GM12878 (cell line): ENCODE measurements at regions not wholly inside any gene's neighbourhood (a gene's known extent, or its start where the extent isn't known, plus 50 kb on each side); places are given as distances from the start of the nearest gene placed in this dataset.

ENCODE experiments used
- ATAC-seq: fragments of 200-7000 bp; cut with Tn5 transposase; 3 replicates; pipeline ENCODE4 v1.9.1; 2020; ENCODE audit warnings: mild to moderate bottlenecking, moderate library complexity
- BruUV-seq: library from RNA; stranded (reverse); fragments of 400-500 nt; replicated peaks from 2 replicates; lab custom pipeline; 2021; lab: Mats Ljungman, UMichigan
- CTCF ChIA-PET: fragments of 300-600 bp; sonication (Branson Sonifier 250); formaldehyde crosslinking; extraction: SDS; loops from one replicate; lab custom pipeline; 2021; ENCODE audit warnings: inconsistent platforms; lab: Yijun Ruan, JAX
- POLR2A ChIA-PET: fragments of 350-600 bp; formaldehyde crosslinking; extraction: SDS; loops from one replicate; lab custom pipeline; 2021; ENCODE audit warnings: inconsistent platforms; lab: Charles Lee
- RAD21 ChIA-PET: fragments of 300-600 bp; sonication (Branson Sonifier 250); formaldehyde crosslinking; loops from one replicate; lab custom pipeline; 2023; ENCODE audit warnings: antibody characterized with exemption; ENCODE audit not compliant: unreplicated experiment; lab: Charles Lee
- SMC1A ChIA-PET: fragments of 300-600 bp; sonication (Branson Sonifier 250); formaldehyde crosslinking; loops from one replicate; lab custom pipeline; 2023; ENCODE audit not compliant: unreplicated experiment, uncharacterized antibody; lab: Charles Lee
- DNase-seq: peaks from one replicate; pipeline ENCODE4 v3.0.0-alpha.2; 2011; ENCODE audit warnings: low read depth, low spot score
- FAIRE-seq: peaks from 3 replicates; lab custom pipeline; 2011; peaks lifted over from hg19 to GRCh38; lab: Jason Lieb, UNC
- H2AFZ ChIP-seq: 2 replicates; pipeline ENCODE4 v1.6.0; 2011; ENCODE audit warnings: low read depth, low read length, control low read depth; ENCODE audit not compliant: control insufficient read depth
- H3K27ac ChIP-seq: 2 replicates; pipeline ENCODE4 v1.5.1; 2011; ENCODE audit warnings: control low read depth; ENCODE audit not compliant: control insufficient read depth, insufficient read depth
- H3K27me3 ChIP-seq, 2 experiments: replicated peaks in 1 of 2; 2 replicates each; pipeline versions ENCODE4 v1.6.0 to v1.6.1; 2011; ENCODE audit warnings: low read length in 1 of 2; ENCODE audit not compliant: control insufficient read depth in 2 of 2, insufficient read depth in 2 of 2
- H3K36me3 ChIP-seq, 2 experiments: 2 replicates each; pipeline ENCODE4 v1.5.1; 2011; ENCODE audit warnings: low read length in 1 of 2; ENCODE audit not compliant: control insufficient read depth in 2 of 2, insufficient read depth in 2 of 2
- H3K4me1 ChIP-seq: 2 replicates; pipeline ENCODE4 v1.6.1; 2011; ENCODE audit warnings: mild to moderate bottlenecking, low read length, moderate library complexity, mixed read lengths; ENCODE audit not compliant: control insufficient read depth, insufficient read depth
- H3K4me2 ChIP-seq: 2 replicates; pipeline ENCODE4 v1.6.0; 2011; ENCODE audit warnings: control low read depth; ENCODE audit not compliant: control insufficient read depth, insufficient read depth
- H3K4me3 ChIP-seq: fragments of 200-600 bp; sonication (generic); 2 replicates; pipeline ENCODE4 v1.5.1; 2016
- H3K79me2 ChIP-seq: 2 replicates; pipeline ENCODE4 v1.6.0; 2011; ENCODE audit warnings: low read length; ENCODE audit not compliant: control insufficient read depth, insufficient read depth
- H3K9ac ChIP-seq: 2 replicates; pipeline ENCODE4 v1.8.0; 2011; ENCODE audit warnings: low read length, control low read depth, mixed read lengths; ENCODE audit not compliant: control insufficient read depth, insufficient read depth
- H3K9me3 ChIP-seq: replicated peaks from 3 replicates; pipeline ENCODE4 v1.5.1; 2011; ENCODE audit warnings: mild to moderate bottlenecking, low read length; ENCODE audit not compliant: control insufficient read depth, insufficient read depth
- H4K20me1 ChIP-seq: 2 replicates; pipeline ENCODE4 v1.6.0; 2011; ENCODE audit not compliant: control insufficient read depth, insufficient read depth
- BCL11A ChIP-seq: IDR thresholded peaks from 2 replicates; pipeline ENCODE4 v1.6.1; 2011; ENCODE audit warnings: low read depth, low read length
- BRCA1 ChIP-seq: IDR thresholded peaks from 2 replicates; pipeline ENCODE4 v1.6.1; 2011; ENCODE audit warnings: low read depth, low read length, improper control_type of control experiment
- CHD2 ChIP-seq: IDR thresholded peaks from 2 replicates; pipeline ENCODE4 v1.6.1; 2011; ENCODE audit warnings: low read depth, low read length, improper control_type of control experiment, borderline replicate concordance
- CREB1 ChIP-seq: IDR thresholded peaks from 2 replicates; pipeline ENCODE4 v1.6.1; 2012; ENCODE audit warnings: low read depth, mild to moderate bottlenecking, inconsistent platforms
- CUX1 ChIP-seq: IDR thresholded peaks from 2 replicates; pipeline ENCODE4 v1.6.1; 2012; ENCODE audit warnings: improper control_type of control experiment, low read depth, low read length; ENCODE audit not compliant: insufficient replicate concordance
- HDAC6 ChIP-seq: fragments of 200-600 bp; sonication (generic); IDR thresholded peaks from one replicate; pipeline ENCODE4 v1.8.0; 2017; ENCODE audit warnings: antibody characterized with exemption; ENCODE audit not compliant: unreplicated experiment
- IRF3 ChIP-seq: fragments of 450-650 bp; IDR thresholded peaks from 2 replicates; pipeline ENCODE4 v1.6.1; 2014; ENCODE audit warnings: mild to moderate bottlenecking
- LARP7 ChIP-seq: fragments of 450-650 bp; IDR thresholded peaks from 2 replicates; pipeline ENCODE4 v1.6.1; 2017; ENCODE audit warnings: mild to moderate bottlenecking
- MTA3 ChIP-seq: IDR thresholded peaks from 2 replicates; pipeline ENCODE4 v1.6.1; 2012; ENCODE audit warnings: low read length, inconsistent platforms, borderline replicate concordance
- NR2C2 ChIP-seq: IDR thresholded peaks from 2 replicates; pipeline ENCODE4 v1.6.1; 2011; ENCODE audit warnings: borderline replicate concordance, low read depth; ENCODE audit not compliant: control insufficient read depth, insufficient read length
- ZNF207 ChIP-seq: fragments of 450-650 bp; IDR thresholded peaks from 2 replicates; pipeline ENCODE4 v1.6.1; 2014; ENCODE audit warnings: antibody characterized with exemption, mild to moderate bottlenecking, borderline replicate concordance
- ZNF687 ChIP-seq: fragments of 450-650 bp; IDR thresholded peaks from 2 replicates; pipeline ENCODE4 v1.6.1; 2017; ENCODE audit warnings: mild to moderate bottlenecking, moderate library complexity
- WGBS: methylation state at CpG from one replicate; pipeline ENCODE4 v1.1.6; 2016; ENCODE audit warnings: low lambda C conversion rate; ENCODE audit not compliant: insufficient replicate concordance, insufficient coverage; ENCODE audit errors: missing lambda C conversion rate; 5-methylcytosine and 5-hydroxymethylcytosine counted together
- in situ Hi-C: fragments of 300-500 bp; cut with MboI; formaldehyde crosslinking; loops from 9 replicates; pipeline ENCODE4 v1.14.3; 2018; ENCODE audit warnings: mixed read lengths
- intact Hi-C: fragments of 100-400 bp; cut with micrococcal nuclease; formaldehyde crosslinking; loops from one replicate; pipeline ENCODE4 v1.14.2; 2022; ENCODE audit not compliant: unreplicated experiment

- ChIA-PET SMC1A (no interaction called here), POLR2A (no interaction called here), CTCF (no interaction called here), RAD21 (no interaction called here)
- in situ Hi-C loops (no loop called here), intact Hi-C loops (no loop called here)
- Histone ChIP-seq H3K9ac (no peak overlapping the region), H4K20me1 (no peaks in the 10 kb centered on the region), H3K9me3 (no peaks in the 10 kb centered on the region), H2AFZ (no peak overlapping the region), H3K4me1 (no peaks in the 10 kb centered on the region), H3K27me3 (peaks cover 0 to 3% of the 10 kb centered on the region in 2 experiments; a peak in 2 of 4 replicates), H3K79me2 (no peaks in the 10 kb centered on the region), H3K4me3 (no peak overlapping the region), H3K36me3 (no peaks in the 10 kb centered on the region), H3K4me2 (no peak overlapping the region), H3K27ac (no peak overlapping the region)
- WGBS, result 16% methylated on average over 7 of the region's 7 CpGs
- no peak for DNase-seq
- BruUV-seq, result no TSS peak
- FAIRE-seq, result no peak
- no peak for ATAC-seq
- TF ChIP-seq LARP7, result no peak
- TF ChIP-seq BCL11A, result no peak
- TF ChIP-seq BRCA1, result no peak
- no peak for TF ChIP-seq ZNF207
- no peak for TF ChIP-seq NR2C2
- no peak for TF ChIP-seq IRF3
- no peak for TF ChIP-seq MTA3
- TF ChIP-seq HDAC6, result no peak
- no peak for TF ChIP-seq ZNF687
- TF ChIP-seq CREB1, result no peak
- no peak for TF ChIP-seq CHD2
- TF ChIP-seq CUX1, result no peak
Observed at GRCh38 chr2:121905201-121905600, 149.8 kb downstream of the TSN start.
